CD14-positive monocyte (primary cell): ENCODE measurements at regions not wholly inside any gene's neighbourhood (a gene's known extent, or its start where the extent isn't known, plus 50 kb on each side); places are given as distances from the start of the nearest gene placed in this dataset.

Experiments used
- DNase-seq, 3 donors: peaks; one replicate each; pipeline ENCODE4 v3.0.0-alpha.2; 2011 to 2022
- H2AFZ ChIP-seq: 2 replicates; pipeline ENCODE4 v1.6.0; 2012; ENCODE audit warnings: mild to moderate bottlenecking, low read depth, low read length, inconsistent platforms; ENCODE audit not compliant: insufficient read depth, poor library complexity, severe bottlenecking
- H3K27ac ChIP-seq, 2 donors: 1 replicate in 1 of 2; 2 replicates in 1 of 2; pipeline ENCODE4 v1.5.1; 2012 to 2013; ENCODE audit warnings: low read length in 2 of 2, control low read depth in 1 of 2, inconsistent platforms in 1 of 2, low read depth in 1 of 2, mild to moderate bottlenecking in 1 of 2
- H3K27me3 ChIP-seq, 2 donors: one replicate each; pipeline versions ENCODE4 v1.6.0 to v1.6.1; 2011 to 2013; ENCODE audit warnings: low read length in 2 of 2; ENCODE audit not compliant: control insufficient read depth in 2 of 2, insufficient read depth in 2 of 2
- H3K36me3 ChIP-seq, 2 donors: replicated peaks in 1 of 2; 1 replicate in 1 of 2; 2 replicates in 1 of 2; pipeline versions ENCODE4 v1.5.1 to v1.6.1; 2012 to 2013; ENCODE audit warnings: low read length in 2 of 2, control low read depth in 1 of 2, inconsistent platforms in 1 of 2, mild to moderate bottlenecking in 1 of 2; ENCODE audit not compliant: insufficient read depth in 2 of 2, control insufficient read depth in 1 of 2
- H3K4me1 ChIP-seq, 2 donors: 1 replicate in 1 of 2; 2 replicates in 1 of 2; pipeline versions ENCODE4 v1.5.1 to v1.6.1; 2012 to 2013; ENCODE audit warnings: low read length in 2 of 2, control low read depth in 1 of 2, inconsistent platforms in 1 of 2, mild to moderate bottlenecking in 1 of 2, moderate library complexity in 1 of 2; ENCODE audit not compliant: insufficient read depth in 2 of 2, control insufficient read depth in 1 of 2
- H3K4me2 ChIP-seq: replicated peaks from 2 replicates; pipeline ENCODE3; 2012; ENCODE audit warnings: low read length, moderate library complexity, mild to moderate bottlenecking; ENCODE audit not compliant: poor library complexity, severe bottlenecking; ENCODE audit errors: extremely low read depth
- H3K4me3 ChIP-seq, 3 experiments: fragments of 200-600 bp in 1 of 3; sonication (generic) in 1 of 3; replicated peaks in 1 of 3; 1 replicate in 2 of 3; 2 replicates in 1 of 3; pipeline ENCODE4 v1.5.1; 2011 to 2013; ENCODE audit warnings: low read length in 3 of 3, mild to moderate bottlenecking in 3 of 3, control low read depth in 2 of 3, low read depth in 2 of 3, inconsistent platforms in 1 of 3, moderate library complexity in 1 of 3
- H3K79me2 ChIP-seq: 2 replicates; pipeline ENCODE4 v1.6.0; 2012; ENCODE audit warnings: mild to moderate bottlenecking, control low read depth, inconsistent platforms, low read length, moderate library complexity; ENCODE audit not compliant: insufficient read depth
- H3K9ac ChIP-seq: 2 replicates; pipeline ENCODE4 v1.6.0; 2017; ENCODE audit warnings: low read length, mild to moderate bottlenecking; ENCODE audit not compliant: insufficient read depth, poor library complexity, severe bottlenecking
- H3K9me3 ChIP-seq, 2 donors: replicated peaks in 1 of 2; 1 replicate in 1 of 2; 2 replicates in 1 of 2; pipeline versions ENCODE4 v1.5.1 to v1.6.1; 2012 to 2013; ENCODE audit warnings: low read length in 2 of 2, control low read depth in 1 of 2; ENCODE audit not compliant: control insufficient read depth in 1 of 2, insufficient read depth in 1 of 2
- H4K20me1 ChIP-seq: 2 replicates; pipeline ENCODE4 v1.6.0; 2012; ENCODE audit warnings: mild to moderate bottlenecking, low read length, control low read depth, moderate library complexity; ENCODE audit not compliant: insufficient read depth
- H3K27ac Mint-ChIP-seq, 7 donors: one replicate each; pipeline ENCODE4 v1.8.0; 2020; ENCODE audit warnings: mild to moderate bottlenecking in 7 of 7, mixed read lengths in 7 of 7, moderate library complexity in 6 of 7, inconsistent platforms in 2 of 7
- H3K27me3 Mint-ChIP-seq, 3 donors: one replicate each; pipeline ENCODE4 v1.8.0; 2021 to 2022; ENCODE audit warnings: low read depth in 3 of 3, mild to moderate bottlenecking in 3 of 3, mixed read lengths in 3 of 3, moderate library complexity in 3 of 3, inconsistent platforms in 1 of 3
- H3K36me3 Mint-ChIP-seq, 2 donors: one replicate each; pipeline ENCODE4 v1.8.0; 2020; ENCODE audit warnings: mixed read lengths in 2 of 2, inconsistent platforms in 1 of 2, mild to moderate bottlenecking in 1 of 2
- H3K4me1 Mint-ChIP-seq: one replicate; pipeline ENCODE4 v1.8.0; 2020; ENCODE audit warnings: mild to moderate bottlenecking, mixed read lengths
- H3K4me3 Mint-ChIP-seq, 2 donors: one replicate each; pipeline ENCODE4 v1.8.0; 2020; ENCODE audit warnings: mild to moderate bottlenecking in 2 of 2, mixed read lengths in 2 of 2, moderate library complexity in 1 of 2
- H3K9me3 Mint-ChIP-seq, 7 donors: one replicate each; pipeline ENCODE4 v1.8.0; 2020 to 2022; ENCODE audit warnings: mixed read lengths in 7 of 7, mild to moderate bottlenecking in 6 of 7, moderate library complexity in 6 of 7, inconsistent platforms in 2 of 7
- CTCF ChIP-seq: fragments of 200-600 bp; IDR thresholded peaks from one replicate; pipeline ENCODE4 v1.8.0; 2022; ENCODE audit warnings: antibody characterized with exemption, mild to moderate bottlenecking
- WGBS: methylation state at CpG from one replicate; pipeline ENCODE4 v1.1.5; 2013; ENCODE audit warnings: missing lambda C conversion rate; ENCODE audit not compliant: insufficient coverage; 5-methylcytosine and 5-hydroxymethylcytosine counted together
- intact Hi-C, 2 donors: fragments of 100-400 bp; cut with micrococcal nuclease; formaldehyde crosslinking; loops; one replicate each; pipeline versions ENCODE4 v1.15.0 to v1.15.1; 2023

GRCh38 chr17:64773386-64773835, 111.3 kb upstream of the SMURF2 start:
- Histone ChIP-seq H4K20me1 (peaks cover 66% of the 10 kb centered on the region), H3K9me3 (no peaks in the 10 kb centered on the region), H2AFZ (no peak overlapping the region), H3K36me3 (peaks cover 20 to 37% of the 10 kb centered on the region in 2 donors), H3K4me3 (no peak overlapping the region), H3K4me1 (peaks cover 24 to 25% of the 10 kb centered on the region in 2 donors), H3K79me2 (peaks cover 6% of the 10 kb centered on the region), H3K27me3 (no peaks in the 10 kb centered on the region), H3K9ac (no peak overlapping the region), H3K27ac (no peak overlapping the region), H3K4me2 (no peak overlapping the region)
- no peak for TF ChIP-seq CTCF
- Mint-ChIP-seq H3K27ac (no peak overlapping the region), H3K9me3 (peaks cover 0 to 2% (median 0%) of the 10 kb centered on the region in 7 donors), H3K27me3 (peaks cover 2 to 6% (median 2%) of the 10 kb centered on the region in 3 donors), H3K4me1 (peaks cover 23% of the 10 kb centered on the region), H3K36me3 (peaks cover 35 to 48% of the 10 kb centered on the region in 2 donors), H3K4me3 (no peak overlapping the region)
- intact Hi-C loops: loop anchor here in 1 of 2 donors (10.0 kb wide), 2 partner anchors 161 to 191 kb away; no protein-coding TSS in a partner anchor
- no peak for DNase-seq
- 89% methylated on average over 3 of the region's 6 CpGs for WGBS

- Histone ChIP-seq H3K4me2 (no peak overlapping the region), H3K79me2 (peaks cover 8% of the 10 kb centered on the region)
- intact Hi-C loops: loop anchor here in 1 of 2 donors (10.0 kb wide), 2 partner anchors 162 to 192 kb away; no protein-coding TSS in a partner anchor
Observed at GRCh38 chr17:64772845-64773299, 110.8 kb upstream of the SMURF2 start.

More at GRCh38 chr17:64772845-64773299, 110.8 kb upstream of the SMURF2 start:
- WGBS: 95% methylated on average over 6 of the region's 6 CpGs
- H3K36me3 ChIP-seq: peaks cover 23 to 39% of the 10 kb centered on the region in 2 donors
- no peak overlapping the region for H3K4me3 Mint-ChIP-seq
- H3K36me3 Mint-ChIP-seq: peaks cover 37 to 50% of the 10 kb centered on the region in 2 donors
- peak overlapping the region in 1 of 7 donors; percentile 42 for H3K27ac Mint-ChIP-seq
- peaks cover 68% of the 10 kb centered on the region for H4K20me1 ChIP-seq
- peaks cover 19 to 20% of the 10 kb centered on the region in 2 donors for H3K4me1 ChIP-seq
- peaks cover 0 to 6% (median 2%) of the 10 kb centered on the region in 3 donors for H3K27me3 Mint-ChIP-seq
- no peak for DNase-seq
- H3K9me3 ChIP-seq: no peaks in the 10 kb centered on the region
- no peak overlapping the region for H3K9ac ChIP-seq
- no peak overlapping the region for H3K27ac ChIP-seq
- H3K4me3 ChIP-seq: no peak overlapping the region
- peaks cover 0 to 2% (median 0%) of the 10 kb centered on the region in 7 donors for H3K9me3 Mint-ChIP-seq
- H3K27me3 ChIP-seq: no peaks in the 10 kb centered on the region
- H2AFZ ChIP-seq: no peak overlapping the region
- TF ChIP-seq CTCF: no peak
- H3K4me1 Mint-ChIP-seq: peaks cover 18% of the 10 kb centered on the region
